Subcutaneous adipose tissue (tissue), 1 donor: ENCODE measurements at regions not wholly inside any gene's neighbourhood (a gene's known extent, or its start where the extent isn't known, plus 50 kb on each side); places are given as distances from the start of the nearest gene placed in this dataset.

Experiments used
- CTCF ChIP-seq: fragments of 450-650 bp; IDR thresholded peaks from one replicate; pipeline ENCODE4 v1.5.1; 2016; ENCODE audit warnings: low read depth, mild to moderate bottlenecking, control low read depth, antibody characterized with exemption, moderate library complexity

GRCh38 chr20:55057779-55058415 is 582.5 kb downstream of the DOK5 start:
- TF ChIP-seq CTCF, result no peak

GRCh38 chr20:55054453-55054852 is 579.1 kb downstream of the DOK5 start:
- no peak for TF ChIP-seq CTCF

- no peak for TF ChIP-seq CTCF
Observed at GRCh38 chr20:55053389-55053788, 578.0 kb downstream of the DOK5 start.

- no peak for TF ChIP-seq CTCF
Observed at GRCh38 chr20:55052459-55052858, 577.1 kb downstream of the DOK5 start.

GRCh38 chr20:55038684-55039083 is 563.3 kb downstream of the DOK5 start:
- TF ChIP-seq CTCF, result no peak

- TF ChIP-seq CTCF, result no peak
Observed at GRCh38 chr20:55031971-55032370, 556.6 kb downstream of the DOK5 start.

GRCh38 chr20:55014766-55015165 is 539.4 kb downstream of the DOK5 start:
- TF ChIP-seq CTCF, result no peak

GRCh38 chr20:55010761-55011160 is 535.4 kb downstream of the DOK5 start:
- TF ChIP-seq CTCF, result no peak
